CD4-positive, alpha-beta T cell (primary cell): ENCODE measurements at regions not wholly inside any gene's neighbourhood (a gene's known extent, or its start where the extent isn't known, plus 50 kb on each side); places are given as distances from the start of the nearest gene placed in this dataset.

Source experiments
- ATAC-seq: fragments of 200-7000 bp; cut with Tn5 transposase; one replicate; pipeline ENCODE4 v1.10.0; 2022; ENCODE audit warnings: mild to moderate bottlenecking; ENCODE audit not compliant: poor library complexity
- CTCF ChIA-PET: fragments of 350-600 bp; sonication (Branson Sonifier 250); formaldehyde crosslinking; loops from one replicate; lab custom pipeline; 2021; ENCODE audit warnings: antibody characterized with exemption, inconsistent platforms; lab: Charles Lee
- POLR2A ChIA-PET: fragments of 350-600 bp; sonication (Branson Sonifier 250); formaldehyde crosslinking; loops from one replicate; lab custom pipeline; 2021; ENCODE audit warnings: antibody characterized with exemption, inconsistent platforms; lab: Charles Lee
- DNase-seq, 14 experiments: peaks; one replicate each; pipeline ENCODE4 v3.0.0-alpha.2; 2013 to 2020; ENCODE audit warnings: mixed read lengths in 2 of 14
- H3K27ac ChIP-seq, 2 donors: one replicate each; pipeline versions ENCODE4 v1.5.1 to v1.7.0; 2013; ENCODE audit warnings: low read length in 2 of 2, low read depth in 1 of 2, mild to moderate bottlenecking in 1 of 2
- H3K27me3 ChIP-seq, 2 experiments: 1 replicate in 1 of 2; 2 replicates in 1 of 2; pipeline versions ENCODE4 v1.6.1 to v1.7.0; 2013; ENCODE audit warnings: low read length in 2 of 2, control low read depth in 1 of 2, mild to moderate bottlenecking in 1 of 2, moderate library complexity in 1 of 2; ENCODE audit not compliant: insufficient read depth in 2 of 2, control insufficient read depth in 1 of 2
- H3K36me3 ChIP-seq: one replicate; pipeline ENCODE4 v1.6.1; 2013; ENCODE audit warnings: low read length, control low read depth; ENCODE audit not compliant: insufficient read depth
- H3K4me1 ChIP-seq: one replicate; pipeline ENCODE4 v1.6.1; 2013; ENCODE audit warnings: low read length, control low read depth; ENCODE audit not compliant: insufficient read depth
- H3K4me3 ChIP-seq: one replicate; pipeline ENCODE4 v1.5.1; 2013; ENCODE audit warnings: mild to moderate bottlenecking, low read length, moderate library complexity
- H3K9me3 ChIP-seq, 2 experiments: 1 replicate in 1 of 2; 2 replicates in 1 of 2; pipeline versions ENCODE4 v1.6.1 to v1.7.0; 2013; ENCODE audit warnings: low read length in 2 of 2, mild to moderate bottlenecking in 2 of 2, control low read depth in 1 of 2, moderate library complexity in 1 of 2; ENCODE audit not compliant: control insufficient read depth in 1 of 2, insufficient read depth in 1 of 2
- H3K27ac Mint-ChIP-seq: one replicate; pipeline ENCODE4 v1.8.0; 2020; ENCODE audit warnings: mixed read lengths
- H3K27me3 Mint-ChIP-seq: one replicate; pipeline ENCODE4 v1.8.0; 2021; ENCODE audit warnings: mixed read lengths
- H3K36me3 Mint-ChIP-seq: one replicate; pipeline ENCODE4 v1.8.0; 2021; ENCODE audit warnings: low read depth, mixed read lengths
- H3K4me1 Mint-ChIP-seq: one replicate; pipeline ENCODE4 v1.8.0; 2021; ENCODE audit warnings: low read depth, mixed read lengths
- H3K4me3 Mint-ChIP-seq: one replicate; pipeline ENCODE4 v1.8.0; 2020; ENCODE audit warnings: mild to moderate bottlenecking, mixed read lengths
- H3K9me3 Mint-ChIP-seq: one replicate; pipeline ENCODE4 v1.8.0; 2020; ENCODE audit warnings: mixed read lengths
- CTCF ChIP-seq: fragments of 200-600 bp; IDR thresholded peaks from one replicate; pipeline ENCODE4 v1.8.0; 2022; ENCODE audit warnings: antibody characterized with exemption, mild to moderate bottlenecking
- intact Hi-C, 2 experiments: fragments of 100-400 bp; cut with DNase I in 1 of 2; cut with micrococcal nuclease in 1 of 2; formaldehyde crosslinking; loops; one replicate each; pipeline versions ENCODE4 v1.15.1 to v1.9.0; 2023 to 2025; cut with DNase I, micrococcal nuclease

GRCh38 chr2:30078521-30078920, 68.3 kb upstream of the YPEL5 start:
- ATAC-seq: no peak
- no peak overlapping the region for H3K27ac Mint-ChIP-seq
- Histone ChIP-seq H3K9me3 (no peaks in the 10 kb centered on the region), H3K4me3 (no peak overlapping the region), H3K27ac (no peak overlapping the region), H3K27me3 (peaks cover 12 to 13% of the 10 kb centered on the region in 2 experiments), H3K36me3 (no peaks in the 10 kb centered on the region), H3K4me1 (no peaks in the 10 kb centered on the region)
- H3K4me1 Mint-ChIP-seq: no peaks in the 10 kb centered on the region
- H3K36me3 Mint-ChIP-seq: no peaks in the 10 kb centered on the region
- no peak for DNase-seq
- no peak for TF ChIP-seq CTCF
- H3K27me3 Mint-ChIP-seq: peaks cover 35% of the 10 kb centered on the region
- CTCF ChIA-PET: interaction anchor here (1.0 kb wide), 1 partner anchor 86 kb away, joined by 4 read pairs; no protein-coding TSS in a partner anchor
- no peaks in the 10 kb centered on the region for H3K9me3 Mint-ChIP-seq
- POLR2A ChIA-PET: no interaction called here
- intact Hi-C loops: loop anchor here in 1 of 2 experiments (10.0 kb wide), 1 partner anchor 774 kb away; no protein-coding TSS in a partner anchor
- no peak overlapping the region for H3K4me3 Mint-ChIP-seq

- H3K9me3 Mint-ChIP-seq: no peaks in the 10 kb centered on the region
- ChIA-PET CTCF (interaction anchor here (1.7 kb wide), 1 partner anchor 627 kb away, joined by 5 read pairs; no protein-coding TSS in a partner anchor), POLR2A (no interaction called here)
- no peak overlapping the region for H3K4me3 ChIP-seq
- peaks cover 37% of the 10 kb centered on the region for H3K27me3 Mint-ChIP-seq
- intact Hi-C loops: no loop called here
- no peak for DNase-seq
- H3K4me1 Mint-ChIP-seq: no peaks in the 10 kb centered on the region
- no peak overlapping the region for H3K4me3 Mint-ChIP-seq
- H3K27ac ChIP-seq: no peak overlapping the region
- H3K36me3 Mint-ChIP-seq: no peaks in the 10 kb centered on the region
- no peak for ATAC-seq
- H3K4me1 ChIP-seq: no peaks in the 10 kb centered on the region
- no peak for TF ChIP-seq CTCF
- H3K27ac Mint-ChIP-seq: no peak overlapping the region
- H3K36me3 ChIP-seq: no peaks in the 10 kb centered on the region
- no peaks in the 10 kb centered on the region for H3K9me3 ChIP-seq
- peaks cover 2 to 3% of the 10 kb centered on the region in 2 experiments for H3K27me3 ChIP-seq
Observed at GRCh38 chr2:30084915-30085314, 61.9 kb upstream of the YPEL5 start.

GRCh38 chr2:30089171-30089570, 57.6 kb upstream of the YPEL5 start:
- ChIA-PET POLR2A (no interaction called here), CTCF (interaction anchor here (2.9 kb wide), 1 partner anchor 622 kb away, joined by 8 read pairs; no protein-coding TSS in a partner anchor)
- Histone ChIP-seq H3K4me1 (no peaks in the 10 kb centered on the region), H3K4me3 (no peak overlapping the region), H3K36me3 (no peaks in the 10 kb centered on the region), H3K27ac (no peak overlapping the region), H3K9me3 (no peaks in the 10 kb centered on the region), H3K27me3 (peaks cover 5 to 14% of the 10 kb centered on the region in 2 experiments)
- no peak for ATAC-seq
- intact Hi-C loops: no loop called here
- no peak overlapping the region for H3K27ac Mint-ChIP-seq
- H3K4me1 Mint-ChIP-seq: no peaks in the 10 kb centered on the region
- DNase-seq: no peak
- no peak for TF ChIP-seq CTCF
- H3K36me3 Mint-ChIP-seq: no peaks in the 10 kb centered on the region
- H3K9me3 Mint-ChIP-seq: no peaks in the 10 kb centered on the region
- no peak overlapping the region for H3K4me3 Mint-ChIP-seq
- peaks cover 43% of the 10 kb centered on the region for H3K27me3 Mint-ChIP-seq
